K562 (cell line): ENCODE measurements at regions not wholly inside any gene's neighbourhood (a gene's known extent, or its start where the extent isn't known, plus 50 kb on each side); places are given as distances from the start of the nearest gene placed in this dataset.

Experiments used
- ATAC-seq: fragments of 200-7000 bp; cut with Tn5 transposase; 3 replicates; pipeline ENCODE4 v1.9.1; 2020; ENCODE audit warnings: moderate library complexity
- BruUV-seq: library from RNA; stranded (reverse); fragments of 400-500 nt; replicated peaks from 2 replicates; lab custom pipeline; 2021; lab: Mats Ljungman, UMichigan
- CTCF ChIA-PET: fragments of 300-600 bp; formaldehyde crosslinking; extraction: SDS; loops from one replicate; lab custom pipeline; 2021; ENCODE audit warnings: low intra/inter-chr PET ratio; lab: Yijun Ruan, JAX
- POLR2A ChIA-PET: fragments of 300-600, 350-650 bp; sonication (Branson Sonifier 250); formaldehyde crosslinking; extraction: SDS; loops from one replicate; lab custom pipeline; 2021; ENCODE audit warnings: antibody characterized with exemption, inconsistent platforms; lab: Yijun Ruan, JAX
- DNase-seq, 4 experiments: peaks; one replicate each; pipeline versions ENCODE4 v3.0.0 to v3.0.0-alpha.2; 2011 to 2018; ENCODE audit warnings: low spot score in 3 of 4, mixed read lengths in 3 of 4; ENCODE audit errors: extremely low read depth in 1 of 4
- FAIRE-seq: peaks from 2 replicates; lab custom pipeline; 2011; peaks lifted over from hg19 to GRCh38; lab: Jason Lieb, UNC
- H2AFZ ChIP-seq: 2 replicates; pipeline ENCODE4 v1.6.0; 2011; ENCODE audit warnings: low read depth, low read length, control low read depth, inconsistent platforms
- H3K27ac ChIP-seq: fragments of 200-600 bp; 3 replicates; pipeline ENCODE4 v1.8.0; 2011; ENCODE audit warnings: low read depth, mild to moderate bottlenecking, control low read depth, inconsistent platforms, low read length, moderate library complexity, mixed read lengths; ENCODE audit errors: extremely low read depth
- H3K27me3 ChIP-seq, 2 experiments: fragments of 300-600 bp in 1 of 2; 2 replicates in 1 of 2; 3 replicates in 1 of 2; pipeline versions ENCODE4 v1.6.0 to v1.8.0; 2011; ENCODE audit warnings: inconsistent platforms in 2 of 2, low read length in 2 of 2, mild to moderate bottlenecking in 1 of 2, mixed read lengths in 1 of 2, moderate library complexity in 1 of 2; ENCODE audit not compliant: control insufficient read depth in 2 of 2, insufficient read depth in 2 of 2
- H3K36me3 ChIP-seq: fragments of 300-600 bp; 3 replicates; pipeline ENCODE4 v1.8.0; 2011; ENCODE audit warnings: mild to moderate bottlenecking, low read length, inconsistent platforms; ENCODE audit not compliant: control insufficient read depth, insufficient read depth
- H3K4me1 ChIP-seq, 2 experiments: fragments of 200-600 bp in 1 of 2; replicated peaks in 1 of 2; 2 replicates in 1 of 2; 3 replicates in 1 of 2; pipeline versions ENCODE4 v1.5.1 to v1.8.0; 2011; ENCODE audit warnings: inconsistent platforms in 2 of 2, low read length in 2 of 2, mild to moderate bottlenecking in 1 of 2, mixed read lengths in 1 of 2, moderate library complexity in 1 of 2; ENCODE audit not compliant: control insufficient read depth in 2 of 2, insufficient read depth in 2 of 2
- H3K4me2 ChIP-seq: 2 replicates; pipeline ENCODE4 v1.6.1; 2011; ENCODE audit warnings: low read length, control low read depth, inconsistent platforms, mixed read lengths; ENCODE audit not compliant: insufficient read depth
- H3K4me3 ChIP-seq: fragments of 200-600 bp; sonication (generic), shearing (Covaris generic); 2 replicates; pipeline ENCODE4 v1.5.1; 2016; ENCODE audit warnings: control low read depth, inconsistent platforms
- H3K79me2 ChIP-seq: fragments of 200-600 bp; 3 replicates; pipeline ENCODE4 v1.8.0; 2011; ENCODE audit warnings: low read length, inconsistent platforms; ENCODE audit not compliant: control insufficient read depth, insufficient read depth
- H3K9ac ChIP-seq, 2 experiments: 2 replicates each; pipeline versions ENCODE4 v1.6.0 to v1.6.1; 2011; ENCODE audit warnings: low read depth in 2 of 2, low read length in 2 of 2, control low read depth in 1 of 2, inconsistent platforms in 1 of 2, mild to moderate bottlenecking in 1 of 2, mixed read lengths in 1 of 2; ENCODE audit not compliant: insufficient read depth in 1 of 2
- H3K9me1 ChIP-seq: one replicate; pipeline ENCODE4 v1.6.0; 2011; ENCODE audit warnings: inconsistent platforms, mild to moderate bottlenecking, low read length, moderate library complexity; ENCODE audit not compliant: control insufficient read depth, insufficient read depth
- H3K9me3 ChIP-seq: replicated peaks from 2 replicates; pipeline ENCODE4 v1.5.1; 2011; ENCODE audit warnings: low read depth, low read length, inconsistent platforms; ENCODE audit not compliant: control insufficient read depth, insufficient read depth
- H4K20me1 ChIP-seq: replicated peaks from 2 replicates; pipeline ENCODE4 v1.6.1; 2011; ENCODE audit warnings: low read length, inconsistent platforms, mixed read lengths; ENCODE audit not compliant: control insufficient read depth, insufficient read depth
- BHLHE40 ChIP-seq: IDR thresholded peaks from 2 replicates; pipeline ENCODE4 v1.6.1; 2011; ENCODE audit warnings: low read length, improper control_type of control experiment
- ELF2 ChIP-seq: fragments of 250-450 bp; sonication (Bioruptor Pico); IDR thresholded peaks from 2 replicates; pipeline ENCODE4 v1.5.0; 2021; ENCODE audit warnings: mild to moderate bottlenecking
- ETS2 ChIP-seq: IDR thresholded peaks from 2 replicates; pipeline ENCODE4 v1.6.1; 2016; ENCODE audit warnings: borderline replicate concordance, missing genetic modification characterization, mild to moderate bottlenecking, moderate library complexity, missing compliant biosample characterization; ENCODE audit not compliant: poor library complexity, severe bottlenecking
- ETV1 ChIP-seq: fragments of 450-650 bp; conservative IDR thresholded peaks from 2 replicates; pipeline ENCODE4 v1.6.1; 2016; ENCODE audit warnings: missing genetic modification characterization, control low read depth, low read depth, missing compliant biosample characterization
- GATA2 ChIP-seq: sonication (generic); formaldehyde crosslinking; IDR thresholded peaks from 2 replicates; pipeline ENCODE4 v1.4.0; 2020; ENCODE audit warnings: mild to moderate bottlenecking, missing genetic modification reagents
- HINFP ChIP-seq: fragments of 450-650 bp; conservative IDR thresholded peaks from 2 replicates; pipeline ENCODE4 v1.6.1; 2016; ENCODE audit warnings: missing genetic modification characterization, low read depth, mild to moderate bottlenecking, control low read depth, missing compliant biosample characterization
- LEF1 ChIP-seq: fragments of 450-650 bp; IDR thresholded peaks from 2 replicates; pipeline ENCODE4 v1.6.1; 2016; ENCODE audit warnings: mild to moderate bottlenecking
- NFE2 ChIP-seq: IDR thresholded peaks from 2 replicates; pipeline ENCODE4 v1.6.1; 2014; ENCODE audit warnings: antibody characterized with exemption, low read depth
- POLR2B ChIP-seq: fragments of 450-650 bp; IDR thresholded peaks from 2 replicates; pipeline ENCODE4 v1.6.1; 2018; ENCODE audit warnings: low read depth; ENCODE audit not compliant: partially characterized antibody
- POLR3A ChIP-seq: IDR thresholded peaks from 2 replicates; pipeline ENCODE4 v1.6.1; 2011; ENCODE audit warnings: borderline replicate concordance, mild to moderate bottlenecking, moderate library complexity; ENCODE audit not compliant: insufficient read length, insufficient read depth; ENCODE audit errors: extremely low read depth
- PREB ChIP-seq: sonication (generic); formaldehyde crosslinking; IDR thresholded peaks from 2 replicates; pipeline ENCODE4 v1.8.1; 2023; ENCODE audit warnings: mild to moderate bottlenecking, missing genetic modification reagents
- RUNX1 ChIP-seq: sonication (generic); IDR thresholded peaks from 2 replicates; pipeline ENCODE4 v1.6.1; 2016; ENCODE audit warnings: antibody characterized with exemption, low read depth
- STAT5A ChIP-seq: IDR thresholded peaks from 2 replicates; pipeline ENCODE4 v1.6.1; 2012; ENCODE audit warnings: low read length, inconsistent platforms, borderline replicate concordance
- USF2 ChIP-seq: sonication (generic); formaldehyde crosslinking; IDR thresholded peaks from 2 replicates; pipeline ENCODE4 v1.5.0; 2020; ENCODE audit warnings: missing genetic modification reagents
- ZMIZ1 ChIP-seq, 2 experiments: fragments of 150-350 bp in 1 of 2; IDR thresholded peaks; 2 replicates each; pipeline ENCODE4 v1.6.1; 2012 to 2016; ENCODE audit warnings: low read depth in 2 of 2, low read length in 2 of 2, mild to moderate bottlenecking in 1 of 2, moderate library complexity in 1 of 2
- ZNF3 ChIP-seq: fragments of 250-450 bp; sonication (Bioruptor Pico); IDR thresholded peaks from 2 replicates; pipeline ENCODE4 v1.5.0; 2021; ENCODE audit warnings: mild to moderate bottlenecking, moderate library complexity
- WGBS: fragments of 100-300 bp; shearing (Covaris generic); methylation state at CpG from one replicate; pipeline ENCODE4 v1.1.6; 2016; ENCODE audit warnings: low coverage, mixed read lengths; ENCODE audit not compliant: insufficient coverage; ENCODE audit errors: missing lambda C conversion rate; 5-methylcytosine and 5-hydroxymethylcytosine counted together
- in situ Hi-C: fragments of 300-500 bp; cut with MboI; formaldehyde crosslinking; loops from 4 replicates; pipeline ENCODE4 v1.15.0; 2018; ENCODE audit warnings: inconsistent platforms, mixed read lengths
- intact Hi-C: fragments of 100-400 bp; cut with micrococcal nuclease; formaldehyde crosslinking; loops from 2 replicates; pipeline ENCODE4 v1.14.2; 2022

- POLR2A ChIA-PET: no interaction called here
- Histone ChIP-seq H2AFZ (no peak overlapping the region), H3K4me2 (no peak overlapping the region), H3K9me3 (no peaks in the 10 kb centered on the region), H3K4me3 (no peak overlapping the region), H3K36me3 (no peaks in the 10 kb centered on the region), H3K27me3 (no peaks in the 10 kb centered on the region), H3K4me1 (no peaks in the 10 kb centered on the region), H3K9ac (no peak overlapping the region), H3K9me1 (no peaks in the 10 kb centered on the region), H3K79me2 (no peaks in the 10 kb centered on the region), H4K20me1 (no peaks in the 10 kb centered on the region), H3K27ac (no peak overlapping the region)
- no peak for ATAC-seq
- 0% methylated on average over 4 of the region's 4 CpGs for WGBS
- no peak for FAIRE-seq
- no peak for DNase-seq
- BruUV-seq: no TSS peak
- in situ Hi-C loops (loop anchor here (10.0 kb wide), 1 partner anchor 198 kb away; no protein-coding TSS in a partner anchor), intact Hi-C loops (no loop called here)
- CTCF ChIA-PET: no interaction called here
- no peak for TF ChIP-seq USF2
- no peak for TF ChIP-seq POLR2B
- no peak for TF ChIP-seq ETV1
- no peak for TF ChIP-seq ETS2 (tag)
- TF ChIP-seq POLR3A: no peak
- TF ChIP-seq LEF1: no peak
- TF ChIP-seq ZNF3 (CRISPR knock-in tag): no peak
- no peak for TF ChIP-seq RUNX1
- no peak for TF ChIP-seq GATA2 (CRISPR knock-in tag)
- no peak for TF ChIP-seq ELF2 (CRISPR knock-in tag)
- no peak for TF ChIP-seq HINFP
- TF ChIP-seq NFE2: no peak
- no peak for TF ChIP-seq PREB (CRISPR knock-in tag)
- no peak for TF ChIP-seq STAT5A
- no peak for TF ChIP-seq BHLHE40
- no peak for TF ChIP-seq ZMIZ1 (IDR thresholded peaks at IDR 0.05; ENCODE audit: low read depth in 2 of 2, low read length in 2 of 2)
These were observed 83.5 kb downstream of the OTUD1 start for GRCh38 chr10:23522345-23522744.
